ENCODE measurements at regions not wholly inside any gene's neighbourhood (a gene's known extent, or its start where the extent isn't known, plus 50 kb on each side); places are given as distances from the start of the nearest gene placed in this dataset.

GRCh38 chr3:180743813-180744590 is 64.7 kb upstream of the CCDC39 start:
- TF ChIP-seq ESRRG (CRISPR knock-in tag; IDR thresholded peaks at IDR 0.05) (no peak), ZFP30 (CRISPR knock-in tag; IDR thresholded peaks at IDR 0.05) (no peak), TOX (CRISPR knock-in tag; IDR thresholded peaks at IDR 0.05; ENCODE audit: borderline replicate concordance) (no peak), PATZ1 (CRISPR knock-in tag; IDR thresholded peaks at IDR 0.05; ENCODE audit: borderline replicate concordance) (no peak), BACH2 (CRISPR knock-in tag; IDR thresholded peaks at IDR 0.05; ENCODE audit: borderline replicate concordance) (no peak), PPARA (CRISPR knock-in tag; IDR thresholded peaks at IDR 0.05; ENCODE audit: borderline replicate concordance) (no peak), CSRNP3 (CRISPR knock-in tag; IDR thresholded peaks at IDR 0.05) (no peak), SNAI2 (CRISPR knock-in tag; IDR thresholded peaks at IDR 0.05) (no peak), RARB (CRISPR knock-in tag; IDR thresholded peaks at IDR 0.05) (no peak), ISL1 (CRISPR knock-in tag; IDR thresholded peaks at IDR 0.05) (no peak), CSDC2 (CRISPR knock-in tag; IDR thresholded peaks at IDR 0.05) (no peak), GLIS3 (CRISPR knock-in tag; IDR thresholded peaks at IDR 0.05) (no peak)
- TF ChIP-seq, protein P1, sequence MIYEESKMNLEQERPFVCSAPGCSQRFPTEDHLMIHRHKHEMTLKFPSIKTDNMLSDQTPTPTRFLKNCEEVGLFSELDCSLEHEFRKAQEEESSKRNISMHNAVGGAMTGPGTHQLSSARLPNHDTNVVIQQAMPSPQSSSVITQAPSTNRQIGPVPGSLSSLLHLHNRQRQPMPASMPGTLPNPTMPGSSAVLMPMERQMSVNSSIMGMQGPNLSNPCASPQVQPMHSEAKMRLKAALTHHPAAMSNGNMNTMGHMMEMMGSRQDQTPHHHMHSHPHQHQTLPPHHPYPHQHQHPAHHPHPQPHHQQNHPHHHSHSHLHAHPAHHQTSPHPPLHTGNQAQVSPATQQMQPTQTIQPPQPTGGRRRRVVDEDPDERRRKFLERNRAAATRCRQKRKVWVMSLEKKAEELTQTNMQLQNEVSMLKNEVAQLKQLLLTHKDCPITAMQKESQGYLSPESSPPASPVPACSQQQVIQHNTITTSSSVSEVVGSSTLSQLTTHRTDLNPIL (CRISPR knock-in tag; IDR thresholded peaks at IDR 0.05; ENCODE audit: low read depth) = no peak
- no peak for ATAC-seq

- no peak for TF ChIP-seq GLIS3 (CRISPR knock-in tag; IDR thresholded peaks at IDR 0.05)
- no peak for TF ChIP-seq ESRRG (CRISPR knock-in tag; IDR thresholded peaks at IDR 0.05)
- TF ChIP-seq ZNF565 (CRISPR knock-in tag; conservative IDR thresholded peaks at IDR 0.05; ENCODE audit: low read depth) = no peak
- ATAC-seq = no peak
Observed at GRCh38 chr3:180747805-180748361, 68.6 kb upstream of the CCDC39 start.

DNA sequence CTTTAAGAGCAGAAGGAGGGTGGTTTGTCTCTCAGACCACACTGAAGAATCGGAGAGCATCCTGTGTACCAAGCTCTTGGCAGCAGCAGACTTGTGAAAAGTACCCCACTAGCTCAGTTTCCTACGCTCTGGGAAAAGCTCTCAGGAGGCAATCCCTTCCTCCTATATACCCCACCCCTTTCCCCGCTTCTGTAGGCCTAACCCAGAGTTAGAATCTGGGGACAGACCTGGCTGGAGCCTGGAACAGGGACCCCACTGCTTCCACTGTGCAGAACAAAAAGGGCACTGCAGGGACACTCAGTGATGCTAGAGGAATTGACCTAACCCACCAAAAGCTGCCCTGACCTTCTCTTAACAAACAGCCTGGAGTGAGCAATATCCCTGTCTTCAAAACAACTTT is 70.0 kb upstream of the CCDC39 start:
- TF ChIP-seq ZNF70 (CRISPR knock-in tag; IDR thresholded peaks at IDR 0.05) = no peak
- no peak for TF ChIP-seq CSDC2 (CRISPR knock-in tag; IDR thresholded peaks at IDR 0.05)
- TF ChIP-seq RARB (CRISPR knock-in tag; IDR thresholded peaks at IDR 0.05) = no peak
- no peak for TF ChIP-seq ZNF565 (CRISPR knock-in tag; conservative IDR thresholded peaks at IDR 0.05; ENCODE audit: low read depth)
- no peak for TF ChIP-seq CSRNP3 (CRISPR knock-in tag; IDR thresholded peaks at IDR 0.05)
- no peak for TF ChIP-seq ESRRG (CRISPR knock-in tag; IDR thresholded peaks at IDR 0.05)
- no peak for TF ChIP-seq OSR1 (CRISPR knock-in tag; IDR thresholded peaks at IDR 0.05)
- TF ChIP-seq ZNF8 (CRISPR knock-in tag; IDR thresholded peaks at IDR 0.05) = no peak
- ATAC-seq = no peak

GRCh38 chr3:180749796-180750195 is 70.5 kb upstream of the CCDC39 start:
- no peak for TF ChIP-seq TSHZ2 (CRISPR knock-in tag; IDR thresholded peaks at IDR 0.05)
- no peak for TF ChIP-seq ZFP3 (CRISPR knock-in tag; IDR thresholded peaks at IDR 0.05)
- TF ChIP-seq TCF4 (CRISPR knock-in tag; IDR thresholded peaks at IDR 0.05; ENCODE audit: borderline replicate concordance) = no peak
- no peak for TF ChIP-seq BACH2 (CRISPR knock-in tag; IDR thresholded peaks at IDR 0.05; ENCODE audit: borderline replicate concordance)
- no peak for ATAC-seq

All from SK-N-SH treated with all-trans-retinoic acid at 6 μM for 48 hours (cell line).